Astrocyte (in vitro differentiated cells and primary cell): ENCODE measurements at regions not wholly inside any gene's neighbourhood (a gene's known extent, or its start where the extent isn't known, plus 50 kb on each side); places are given as distances from the start of the nearest gene placed in this dataset.

Source experiments
- DNase-seq: peaks from one replicate; pipeline ENCODE4 v3.0.0-alpha.2; 2010; ENCODE audit warnings: low read depth
- FAIRE-seq: peaks from 2 replicates; lab custom pipeline; 2011; peaks lifted over from hg19 to GRCh38; lab: Jason Lieb, UNC
- H2AFZ ChIP-seq: 2 replicates; pipeline ENCODE4 v1.6.0; 2012; ENCODE audit warnings: low read depth, low read length, inconsistent platforms
- H3K27ac ChIP-seq: 2 replicates; pipeline ENCODE4 v1.5.1; 2011; ENCODE audit warnings: low read depth, low read length, inconsistent platforms
- H3K27me3 ChIP-seq: 2 replicates; pipeline ENCODE4 v1.6.0; 2011; ENCODE audit warnings: low read length, inconsistent platforms; ENCODE audit not compliant: insufficient read depth
- H3K36me3 ChIP-seq: 2 replicates; pipeline ENCODE4 v1.5.1; 2011; ENCODE audit warnings: low read length, inconsistent platforms; ENCODE audit not compliant: insufficient read depth
- H3K4me1 ChIP-seq: 2 replicates; pipeline ENCODE4 v1.5.1; 2011; ENCODE audit warnings: low read length, inconsistent platforms; ENCODE audit not compliant: insufficient read depth
- H3K4me2 ChIP-seq: 2 replicates; pipeline ENCODE4 v1.6.0; 2012; ENCODE audit warnings: low read length, inconsistent platforms
- H3K4me3 ChIP-seq: 2 replicates; pipeline ENCODE4 v1.5.1; 2011; ENCODE audit warnings: low read depth, mild to moderate bottlenecking, low read length, inconsistent platforms; ENCODE audit not compliant: insufficient read depth
- H3K79me2 ChIP-seq: 2 replicates; pipeline ENCODE4 v1.6.0; 2012; ENCODE audit warnings: mild to moderate bottlenecking, low read length, inconsistent platforms; ENCODE audit not compliant: insufficient read depth
- H3K9ac ChIP-seq: 2 replicates; pipeline ENCODE4 v1.6.0; 2012; ENCODE audit warnings: mild to moderate bottlenecking, low read length, inconsistent platforms
- H3K9me3 ChIP-seq: 2 replicates; pipeline ENCODE4 v1.5.1; 2012; ENCODE audit warnings: low read depth, mild to moderate bottlenecking, low read length, inconsistent platforms; ENCODE audit not compliant: insufficient read depth
- H4K20me1 ChIP-seq: 2 replicates; pipeline ENCODE4 v1.6.0; 2012; ENCODE audit warnings: low read length, inconsistent platforms; ENCODE audit not compliant: insufficient read depth
- H3K27ac Mint-ChIP-seq: one replicate; pipeline ENCODE4 v1.8.0; 2021; ENCODE audit warnings: mild to moderate bottlenecking, mixed read lengths; ENCODE audit not compliant: unreplicated experiment
- H3K27me3 Mint-ChIP-seq: one replicate; pipeline ENCODE4 v1.8.0; 2021; ENCODE audit warnings: low read depth, mixed read lengths; ENCODE audit not compliant: unreplicated experiment
- H3K36me3 Mint-ChIP-seq: one replicate; pipeline ENCODE4 v1.8.0; 2021; ENCODE audit warnings: low read depth, mixed read lengths; ENCODE audit not compliant: unreplicated experiment
- H3K4me1 Mint-ChIP-seq: one replicate; pipeline ENCODE4 v1.8.0; 2021; ENCODE audit warnings: low read depth, mixed read lengths; ENCODE audit not compliant: unreplicated experiment
- H3K4me3 Mint-ChIP-seq: one replicate; pipeline ENCODE4 v1.8.0; 2021; ENCODE audit warnings: mild to moderate bottlenecking, moderate library complexity, mixed read lengths; ENCODE audit not compliant: unreplicated experiment
- H3K9me3 Mint-ChIP-seq: one replicate; pipeline ENCODE4 v1.8.0; 2021; ENCODE audit warnings: mild to moderate bottlenecking, mixed read lengths; ENCODE audit not compliant: unreplicated experiment
- EZH2 ChIP-seq: IDR thresholded peaks from 2 replicates; pipeline ENCODE4 v1.6.1; 2012; ENCODE audit warnings: mild to moderate bottlenecking, low read length, inconsistent platforms; ENCODE audit not compliant: insufficient read depth
- TF ChIP-seq, protein P1 (sequence below): IDR thresholded peaks from 2 replicates; pipeline ENCODE4 v1.5.1; 2011; ENCODE audit warnings: low read depth, mild to moderate bottlenecking, inconsistent platforms, low read length, moderate library complexity; ENCODE audit not compliant: insufficient read depth

DNA sequence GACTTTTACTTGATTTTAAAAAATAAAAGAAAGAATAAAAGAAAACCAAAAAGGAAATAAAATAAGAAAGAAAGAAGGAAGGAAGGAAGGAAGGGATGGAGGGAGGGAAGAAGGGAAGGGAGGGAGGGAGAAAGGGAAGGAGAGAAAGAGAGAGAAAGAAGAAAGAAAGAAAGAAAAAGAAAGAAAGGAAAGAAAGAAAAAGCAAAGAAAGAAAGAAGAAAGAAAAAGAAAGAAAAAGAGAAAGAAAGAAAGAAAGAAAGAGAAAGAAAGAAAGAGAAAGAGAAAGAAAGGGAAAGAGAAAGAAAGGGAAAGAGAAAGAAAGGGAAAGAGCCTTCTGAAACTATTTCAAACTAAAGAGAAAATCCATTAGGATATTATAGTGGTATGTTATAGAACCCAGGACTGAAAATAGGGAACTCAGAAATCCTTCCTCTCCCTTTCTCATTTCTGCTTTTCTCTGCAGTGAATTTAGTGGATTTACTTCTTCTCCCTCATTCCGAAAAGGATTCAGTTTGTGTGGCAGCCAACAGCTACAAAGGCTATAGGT is 414.7 kb upstream of the CCNG1 start:
- H3K27me3 Mint-ChIP-seq, result no peaks in the 10 kb centered on the region

DNA sequence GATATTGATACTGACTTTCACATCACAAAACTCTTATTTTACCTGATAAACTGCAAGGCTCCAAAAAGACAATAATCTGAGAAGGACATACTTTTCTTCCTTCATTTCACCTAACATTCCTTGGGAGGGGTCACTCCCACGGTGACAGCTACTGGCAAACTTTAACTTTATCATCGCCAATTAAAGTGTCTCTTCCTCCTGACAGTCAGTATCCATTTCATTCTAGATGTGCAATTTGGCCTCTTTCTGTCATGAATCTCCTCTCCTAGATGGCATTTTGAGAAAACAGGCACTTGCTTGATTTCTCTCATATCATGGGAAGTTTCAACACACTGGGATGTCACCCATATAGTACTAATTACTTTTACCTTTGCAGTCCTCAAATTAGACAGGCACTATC is 413.5 kb upstream of the CCNG1 start:
- Mint-ChIP-seq H3K27ac (no peak overlapping the region), H3K36me3 (no peaks in the 10 kb centered on the region), H3K9me3 (no peaks in the 10 kb centered on the region), H3K27me3 (no peaks in the 10 kb centered on the region), H3K4me1 (no peaks in the 10 kb centered on the region), H3K4me3 (no peak overlapping the region)
- TF ChIP-seq EZH2, result no peak
- TF ChIP-seq, protein P1, sequence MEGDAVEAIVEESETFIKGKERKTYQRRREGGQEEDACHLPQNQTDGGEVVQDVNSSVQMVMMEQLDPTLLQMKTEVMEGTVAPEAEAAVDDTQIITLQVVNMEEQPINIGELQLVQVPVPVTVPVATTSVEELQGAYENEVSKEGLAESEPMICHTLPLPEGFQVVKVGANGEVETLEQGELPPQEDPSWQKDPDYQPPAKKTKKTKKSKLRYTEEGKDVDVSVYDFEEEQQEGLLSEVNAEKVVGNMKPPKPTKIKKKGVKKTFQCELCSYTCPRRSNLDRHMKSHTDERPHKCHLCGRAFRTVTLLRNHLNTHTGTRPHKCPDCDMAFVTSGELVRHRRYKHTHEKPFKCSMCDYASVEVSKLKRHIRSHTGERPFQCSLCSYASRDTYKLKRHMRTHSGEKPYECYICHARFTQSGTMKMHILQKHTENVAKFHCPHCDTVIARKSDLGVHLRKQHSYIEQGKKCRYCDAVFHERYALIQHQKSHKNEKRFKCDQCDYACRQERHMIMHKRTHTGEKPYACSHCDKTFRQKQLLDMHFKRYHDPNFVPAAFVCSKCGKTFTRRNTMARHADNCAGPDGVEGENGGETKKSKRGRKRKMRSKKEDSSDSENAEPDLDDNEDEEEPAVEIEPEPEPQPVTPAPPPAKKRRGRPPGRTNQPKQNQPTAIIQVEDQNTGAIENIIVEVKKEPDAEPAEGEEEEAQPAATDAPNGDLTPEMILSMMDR, result no peak
- Histone ChIP-seq H3K9me3 (no peaks in the 10 kb centered on the region), H3K4me1 (no peaks in the 10 kb centered on the region), H3K4me3 (no peak overlapping the region), H3K79me2 (no peaks in the 10 kb centered on the region), H3K36me3 (no peaks in the 10 kb centered on the region), H3K9ac (no peak overlapping the region), H4K20me1 (no peaks in the 10 kb centered on the region), H2AFZ (no peak overlapping the region), H3K27me3 (no peaks in the 10 kb centered on the region), H3K4me2 (no peak overlapping the region), H3K27ac (no peak overlapping the region)
- DNase-seq (no peak), FAIRE-seq (no peak)

More for the DNA sequence above, 414.7 kb upstream of the CCNG1 start:
- Mint-ChIP-seq H3K9me3 (no peaks in the 10 kb centered on the region), H3K27ac (no peak overlapping the region), H3K4me1 (no peaks in the 10 kb centered on the region), H3K4me3 (no peak overlapping the region), H3K36me3 (no peaks in the 10 kb centered on the region)
- DNase-seq (no peak), FAIRE-seq (no peak)
- no peaks in the 10 kb centered on the region for H3K27me3 ChIP-seq
- H3K4me3 ChIP-seq, result no peak overlapping the region
- no peak overlapping the region for H2AFZ ChIP-seq
- H3K9me3 ChIP-seq, result no peaks in the 10 kb centered on the region
- no peak overlapping the region for H3K27ac ChIP-seq
- no peak overlapping the region for H3K9ac ChIP-seq
- H4K20me1 ChIP-seq, result no peaks in the 10 kb centered on the region
- H3K36me3 ChIP-seq, result no peaks in the 10 kb centered on the region
- H3K79me2 ChIP-seq, result no peaks in the 10 kb centered on the region
- H3K4me1 ChIP-seq, result no peaks in the 10 kb centered on the region
- no peak overlapping the region for H3K4me2 ChIP-seq
- TF ChIP-seq, protein P1, result no peak
- TF ChIP-seq EZH2, result no peak

DNA sequence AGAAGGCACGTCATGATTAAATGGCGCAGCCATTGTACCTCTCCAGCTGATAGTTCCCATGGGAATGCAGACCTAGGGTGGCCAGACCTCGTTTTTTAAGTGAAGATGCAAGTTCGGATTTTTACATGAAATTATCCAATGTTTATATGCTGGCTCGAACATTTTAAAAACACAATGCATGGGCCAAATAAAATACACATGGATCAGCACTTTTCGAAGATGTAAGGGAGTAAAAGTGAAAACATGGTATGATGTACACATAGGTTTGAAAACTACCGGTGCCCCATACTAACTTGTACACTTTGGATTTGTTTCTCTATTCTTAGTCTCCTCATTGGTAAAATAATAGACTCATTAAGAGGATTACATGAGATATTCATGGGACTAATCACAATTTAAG is 412.5 kb upstream of the CCNG1 start:
- Histone ChIP-seq H3K4me3 (no peak overlapping the region), H3K27me3 (no peaks in the 10 kb centered on the region), H3K4me2 (no peak overlapping the region), H3K79me2 (no peaks in the 10 kb centered on the region), H2AFZ (no peak overlapping the region), H4K20me1 (no peaks in the 10 kb centered on the region), H3K27ac (no peak overlapping the region), H3K9me3 (no peaks in the 10 kb centered on the region), H3K4me1 (no peaks in the 10 kb centered on the region), H3K9ac (no peak overlapping the region), H3K36me3 (no peaks in the 10 kb centered on the region)
- FAIRE-seq, result no peak
- H3K4me1 Mint-ChIP-seq, result no peaks in the 10 kb centered on the region
- no peaks in the 10 kb centered on the region for H3K27me3 Mint-ChIP-seq
- H3K27ac Mint-ChIP-seq, result no peak overlapping the region
- no peak for TF ChIP-seq EZH2
- TF ChIP-seq, protein P1, result no peak
- no peak overlapping the region for H3K4me3 Mint-ChIP-seq
- H3K36me3 Mint-ChIP-seq, result no peaks in the 10 kb centered on the region
- DNase-seq, result no peak
- no peaks in the 10 kb centered on the region for H3K9me3 Mint-ChIP-seq
